ENCODE measurements at regions not wholly inside any gene's neighbourhood (a gene's known extent, or its start where the extent isn't known, plus 50 kb on each side); places are given as distances from the start of the nearest gene placed in this dataset.

GRCh38 chr3:150217691-150218090, 190.4 kb upstream of the TSC22D2 start:
- TF ChIP-seq, protein P1, sequence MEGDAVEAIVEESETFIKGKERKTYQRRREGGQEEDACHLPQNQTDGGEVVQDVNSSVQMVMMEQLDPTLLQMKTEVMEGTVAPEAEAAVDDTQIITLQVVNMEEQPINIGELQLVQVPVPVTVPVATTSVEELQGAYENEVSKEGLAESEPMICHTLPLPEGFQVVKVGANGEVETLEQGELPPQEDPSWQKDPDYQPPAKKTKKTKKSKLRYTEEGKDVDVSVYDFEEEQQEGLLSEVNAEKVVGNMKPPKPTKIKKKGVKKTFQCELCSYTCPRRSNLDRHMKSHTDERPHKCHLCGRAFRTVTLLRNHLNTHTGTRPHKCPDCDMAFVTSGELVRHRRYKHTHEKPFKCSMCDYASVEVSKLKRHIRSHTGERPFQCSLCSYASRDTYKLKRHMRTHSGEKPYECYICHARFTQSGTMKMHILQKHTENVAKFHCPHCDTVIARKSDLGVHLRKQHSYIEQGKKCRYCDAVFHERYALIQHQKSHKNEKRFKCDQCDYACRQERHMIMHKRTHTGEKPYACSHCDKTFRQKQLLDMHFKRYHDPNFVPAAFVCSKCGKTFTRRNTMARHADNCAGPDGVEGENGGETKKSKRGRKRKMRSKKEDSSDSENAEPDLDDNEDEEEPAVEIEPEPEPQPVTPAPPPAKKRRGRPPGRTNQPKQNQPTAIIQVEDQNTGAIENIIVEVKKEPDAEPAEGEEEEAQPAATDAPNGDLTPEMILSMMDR (conservative IDR thresholded peaks at IDR 0.05; ENCODE audit: low read length), result no peak
- no peak for DNase-seq (ENCODE audit: low read depth)
- no peak overlapping the region for H3K4me3 ChIP-seq (ENCODE audit: low read length)

GRCh38 chr3:150216866-150217600, 191.1 kb upstream of the TSC22D2 start:
- no peak for DNase-seq (ENCODE audit: low read depth)
- no peak overlapping the region for H3K4me3 ChIP-seq (ENCODE audit: low read length)
- TF ChIP-seq, protein P1 (conservative IDR thresholded peaks at IDR 0.05; ENCODE audit: low read length), result no peak

DNA sequence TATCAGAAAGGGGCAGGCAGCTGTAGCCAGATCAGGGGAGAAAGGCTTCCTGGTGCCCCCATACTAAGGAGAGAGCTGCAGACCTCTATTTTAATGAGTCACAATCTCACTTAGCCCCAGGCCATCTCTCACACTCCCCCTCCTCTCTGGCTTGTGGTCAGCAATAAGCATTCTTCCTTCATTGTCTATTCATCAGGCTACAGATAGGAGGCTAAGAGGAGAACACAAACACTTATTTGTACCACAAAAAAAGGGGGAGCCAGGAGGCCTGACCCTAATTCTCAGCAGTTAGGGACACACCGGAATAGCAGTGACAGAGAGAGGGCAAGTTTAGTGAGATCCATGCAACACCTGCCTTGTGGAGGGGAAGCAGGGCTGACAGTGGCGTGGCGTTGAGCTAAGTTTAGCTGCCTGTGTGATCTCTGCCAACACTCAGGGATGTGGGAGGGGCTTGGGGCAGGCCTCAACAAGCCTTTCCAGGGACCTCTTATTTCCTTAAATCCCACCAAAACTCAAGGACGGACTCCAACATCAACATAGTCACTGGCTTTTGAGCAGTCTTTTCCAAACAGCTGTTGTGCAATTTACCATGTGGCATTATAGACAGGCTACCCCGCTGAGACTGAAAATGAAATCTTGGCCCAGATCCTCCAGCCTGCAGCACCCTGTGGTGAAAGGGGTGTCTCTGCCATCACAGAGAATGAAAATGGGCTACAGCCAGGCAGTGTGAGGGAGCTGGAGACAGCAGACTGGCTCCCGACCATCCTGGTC, 191.9 kb upstream of the TSC22D2 start:
- TF ChIP-seq, protein P1 (conservative IDR thresholded peaks at IDR 0.05; ENCODE audit: low read length), result peak; percentile 24
- no peak overlapping the region; the same call in 1 of the 2 replicates for H3K4me3 ChIP-seq (ENCODE audit: low read length)
- peak; percentile 84 for DNase-seq (ENCODE audit: low read depth)

DNA sequence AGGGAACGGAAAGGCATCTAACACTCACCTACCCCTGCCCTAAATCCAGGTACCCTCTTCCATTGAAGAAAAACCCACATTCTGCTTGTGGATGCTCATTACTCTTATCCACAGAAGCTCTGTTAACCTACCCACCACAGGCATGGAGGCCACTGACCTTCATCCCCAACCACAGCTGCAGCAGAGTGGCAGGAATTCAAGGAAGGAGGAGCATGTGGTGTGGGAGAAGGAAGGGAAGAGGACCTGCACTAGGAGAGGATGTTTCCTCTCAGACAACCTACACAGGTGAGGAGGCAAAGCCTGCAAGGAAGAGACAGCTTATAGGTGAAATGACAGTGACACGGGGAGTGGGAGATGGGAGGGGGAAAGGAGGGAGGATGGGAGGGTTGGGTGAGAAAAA, 192.5 kb upstream of the TSC22D2 start:
- H3K4me3 ChIP-seq (ENCODE audit: low read length), result no peak overlapping the region
- DNase-seq (ENCODE audit: low read depth), result no peak
- TF ChIP-seq, protein P1 (conservative IDR thresholded peaks at IDR 0.05; ENCODE audit: low read length), result no peak

DNA sequence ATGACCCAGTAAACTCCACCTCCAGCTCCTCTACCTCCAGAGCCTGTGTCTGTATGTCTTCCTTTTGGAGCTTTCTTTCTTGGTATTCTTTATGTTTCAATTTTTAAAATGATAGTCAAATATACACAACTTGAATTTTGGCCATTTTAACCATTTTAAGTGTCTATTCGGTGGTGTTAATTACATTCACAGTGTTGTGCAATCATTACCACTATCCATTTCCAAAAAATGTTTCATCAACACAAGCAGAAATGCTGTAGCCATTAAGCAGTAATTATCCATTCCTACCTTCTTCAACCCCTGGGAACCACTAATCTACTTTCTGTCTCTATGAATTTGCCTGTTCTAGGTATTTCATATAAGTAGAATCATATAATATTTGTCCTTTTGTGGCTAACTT, 194.5 kb upstream of the TSC22D2 start:
- TF ChIP-seq, protein P1 (conservative IDR thresholded peaks at IDR 0.05; ENCODE audit: low read length), result no peak
- H3K4me3 ChIP-seq (ENCODE audit: low read length), result no peak overlapping the region
- DNase-seq (ENCODE audit: low read depth), result no peak

GRCh38 chr3:150210461-150211110, 197.5 kb upstream of the TSC22D2 start:
- TF ChIP-seq, protein P1 (conservative IDR thresholded peaks at IDR 0.05; ENCODE audit: low read length), result no peak
- H3K4me3 ChIP-seq (ENCODE audit: low read length), result no peak overlapping the region
- DNase-seq (ENCODE audit: low read depth), result no peak

All from AG10803 (cell line).